GM18517 (cell line): ENCODE measurements at regions not wholly inside any gene's neighbourhood (a gene's known extent, or its start where the extent isn't known, plus 50 kb on each side); places are given as distances from the start of the nearest gene placed in this dataset.
"Not testable (repeated sequence)": the region's sequence is repeated elsewhere in the genome, so short reads cannot be mapped to it uniquely, and the experiment has no call there.

Experiments used
- ATAC-seq: cut with Tn5 transposase; IDR thresholded peaks from one replicate; pipeline ENCODE4 v1.9.1; 2021; ENCODE audit warnings: mild to moderate bottlenecking, moderate library complexity; ENCODE audit not compliant: unreplicated experiment

DNA sequence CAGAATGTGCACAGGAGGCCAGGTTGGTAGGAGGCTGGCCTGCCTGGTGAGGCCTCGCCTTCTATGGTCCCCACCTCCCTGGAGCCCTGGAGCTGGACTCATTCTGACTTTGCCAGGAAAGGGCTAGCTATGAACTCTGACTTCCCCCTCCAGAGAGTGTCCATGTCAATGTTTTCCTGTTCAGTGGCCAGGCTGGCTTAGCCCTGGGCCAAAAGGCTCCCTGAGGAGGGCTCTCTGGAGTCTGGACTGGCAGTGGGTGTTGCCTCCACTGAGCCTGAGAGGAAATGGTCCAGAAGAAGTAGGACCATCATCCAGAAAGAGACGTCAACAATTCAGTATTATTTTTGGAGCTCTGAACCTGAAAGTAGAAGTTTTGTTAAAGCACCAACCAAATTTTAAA lies 178.7 kb downstream of the CHIC2 start:
- ATAC-seq = no peak

DNA sequence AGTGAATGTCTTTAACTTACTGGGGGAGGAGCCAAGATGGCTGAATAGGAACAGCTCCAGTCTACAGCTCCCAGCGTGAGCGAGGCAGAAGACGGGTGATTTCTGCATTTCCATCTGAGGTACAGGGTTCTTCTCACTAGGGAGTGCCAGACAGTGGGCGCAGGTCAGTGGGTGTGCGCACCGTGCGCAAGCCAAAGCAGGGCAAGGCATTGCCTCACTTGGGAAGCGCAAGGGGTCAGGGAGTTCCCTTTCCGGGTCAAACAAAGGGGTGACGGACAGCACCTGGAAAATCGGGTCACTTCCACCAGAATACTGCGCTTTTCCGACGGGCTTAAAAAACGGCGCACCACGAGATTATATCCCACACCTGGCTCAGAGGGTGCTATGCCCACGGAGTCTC lies 187.3 kb downstream of the CHIC2 start:
- ATAC-seq = not testable (repeated sequence)

DNA sequence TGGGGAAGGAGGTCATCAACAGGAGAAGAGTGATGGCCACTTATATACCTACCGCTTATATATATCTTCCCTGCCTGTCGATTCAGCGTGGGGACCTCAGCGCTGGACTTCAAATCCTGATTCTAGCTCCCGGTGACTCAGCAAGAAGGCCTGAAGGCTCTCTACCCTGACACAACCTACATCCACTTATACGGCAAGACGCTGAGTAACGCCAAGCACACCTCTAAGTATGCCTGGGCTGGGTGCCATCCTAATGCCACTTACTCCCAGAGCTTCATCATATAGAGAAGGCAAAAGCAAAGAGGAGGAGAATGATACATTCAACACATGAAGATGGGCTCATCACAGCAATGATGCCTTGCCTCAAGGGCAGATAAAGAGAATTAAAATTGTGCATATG lies 198.3 kb downstream of the CHIC2 start:
- ATAC-seq = no peak

DNA sequence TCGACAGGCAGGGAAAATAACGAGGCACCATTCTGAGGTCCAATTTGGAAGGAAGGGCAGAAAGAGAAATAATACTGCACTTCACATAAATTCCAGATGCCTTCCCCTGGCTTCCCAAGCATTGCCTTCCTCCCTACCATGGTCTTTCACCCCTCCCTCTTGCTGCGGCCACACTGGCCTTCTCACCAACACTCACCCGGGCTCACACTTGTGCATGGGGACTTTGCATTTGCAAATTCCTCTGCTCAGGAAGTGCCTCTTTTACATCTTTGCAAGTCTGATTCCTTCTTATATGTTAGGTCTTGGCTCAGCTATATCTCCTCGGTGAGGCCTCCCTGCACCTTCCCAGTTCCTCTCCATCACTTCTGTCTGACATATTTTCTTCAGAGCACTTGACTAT lies 199.4 kb downstream of the CHIC2 start:
- no peak for ATAC-seq

DNA sequence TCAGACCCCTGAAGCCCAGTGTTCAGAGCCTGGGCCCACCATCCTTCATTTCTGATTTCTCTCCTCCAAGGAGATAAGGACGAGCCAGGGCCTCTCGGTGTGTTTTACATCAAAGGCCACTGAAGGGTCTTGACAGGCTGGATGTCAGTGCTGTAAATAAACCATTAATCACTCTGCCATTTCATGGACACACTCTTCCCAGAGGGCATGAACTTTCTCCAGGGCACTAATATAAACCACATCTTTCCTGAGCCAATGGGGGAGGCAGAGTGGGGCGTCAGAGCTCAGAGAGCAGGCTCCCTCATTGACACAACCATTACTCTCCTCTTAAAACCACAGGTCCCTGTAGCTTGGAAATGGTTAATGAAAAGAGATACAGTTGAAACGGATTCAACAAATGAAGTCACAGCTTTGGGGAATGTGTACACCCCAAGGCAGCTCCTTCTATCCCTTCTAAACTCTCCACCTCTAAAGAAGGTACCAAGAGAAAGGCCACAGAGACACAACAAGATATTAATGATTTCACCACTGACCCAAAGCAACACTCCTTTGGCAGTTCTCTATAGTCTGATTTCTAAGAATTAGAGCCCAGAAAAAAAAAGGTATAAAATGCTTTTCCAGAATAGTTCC lies 200.6 kb downstream of the CHIC2 start:
- ATAC-seq = no peak

DNA sequence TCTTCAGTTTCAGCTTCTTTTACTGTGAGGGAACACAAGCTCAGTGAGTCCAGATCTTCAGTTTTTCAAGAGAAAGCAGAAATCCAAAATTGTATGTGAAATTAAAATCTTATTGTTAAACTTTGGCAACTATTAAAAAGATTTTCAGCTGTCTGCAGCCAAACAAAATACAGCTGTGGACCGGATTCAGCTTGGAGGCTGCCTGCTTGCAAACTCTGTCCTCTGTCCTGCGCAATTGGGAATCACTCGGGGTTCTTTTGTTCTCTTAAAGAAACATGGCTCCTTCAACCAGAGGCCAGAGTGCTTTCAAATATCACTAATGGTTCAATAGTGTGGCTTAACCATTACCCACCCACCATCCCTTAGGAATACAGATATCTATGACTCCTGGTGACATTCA lies 201.2 kb downstream of the CHIC2 start:
- no peak for ATAC-seq

DNA sequence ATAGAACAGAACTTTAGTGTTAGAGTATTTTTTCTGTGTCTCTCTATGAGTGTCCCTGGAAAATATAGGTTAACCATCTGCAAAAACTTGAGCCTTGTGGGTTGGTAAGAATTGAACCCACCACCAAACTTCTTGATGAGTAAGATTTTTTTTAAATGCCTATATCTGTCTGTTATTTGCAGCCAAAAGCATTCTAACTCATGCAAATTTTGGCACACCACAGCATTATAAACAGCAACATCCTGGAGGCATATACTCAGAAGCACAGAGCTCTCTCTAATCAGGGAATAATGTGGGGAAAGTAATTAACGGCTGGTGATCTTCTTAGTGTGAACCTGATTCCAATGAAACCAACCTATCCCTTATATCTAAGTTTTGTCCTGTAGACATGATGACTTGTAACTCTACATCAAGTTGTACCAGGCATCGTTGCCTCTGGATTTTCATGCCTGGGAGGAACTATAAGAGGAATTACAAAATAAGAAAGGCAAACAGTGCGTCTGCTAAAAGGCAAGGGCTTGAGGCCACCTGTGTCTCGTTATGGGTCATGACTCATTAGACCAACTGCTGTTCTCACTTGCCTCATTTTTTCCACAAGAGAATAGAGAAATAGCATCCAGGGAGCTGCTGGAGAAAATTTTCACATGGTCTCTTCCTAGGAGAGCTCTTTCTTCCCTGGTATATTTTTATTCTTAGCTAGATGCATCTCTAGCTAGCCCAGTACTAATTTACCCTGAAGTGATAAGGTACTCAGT lies 202.4 kb downstream of the CHIC2 start:
- no peak for ATAC-seq

DNA sequence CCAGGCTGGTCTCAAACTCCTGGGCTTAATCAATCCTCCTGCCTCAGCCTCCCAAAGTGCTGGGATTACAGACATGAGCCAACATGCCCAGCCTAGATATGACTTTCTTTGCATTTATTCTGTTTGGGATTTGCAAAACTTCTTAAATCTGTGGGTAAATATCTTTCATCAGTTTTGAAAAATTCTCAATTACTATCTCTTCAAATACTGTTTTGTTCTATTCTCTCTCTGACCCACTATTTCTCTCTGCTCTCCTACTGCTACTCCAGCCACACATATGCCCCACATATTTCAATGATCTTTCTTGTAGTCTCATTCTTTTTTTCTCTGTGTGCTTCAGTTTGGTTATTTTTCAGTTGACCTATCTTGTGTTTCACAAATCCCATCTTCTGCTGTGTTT lies 205.1 kb downstream of the CHIC2 start:
- no peak for ATAC-seq

DNA sequence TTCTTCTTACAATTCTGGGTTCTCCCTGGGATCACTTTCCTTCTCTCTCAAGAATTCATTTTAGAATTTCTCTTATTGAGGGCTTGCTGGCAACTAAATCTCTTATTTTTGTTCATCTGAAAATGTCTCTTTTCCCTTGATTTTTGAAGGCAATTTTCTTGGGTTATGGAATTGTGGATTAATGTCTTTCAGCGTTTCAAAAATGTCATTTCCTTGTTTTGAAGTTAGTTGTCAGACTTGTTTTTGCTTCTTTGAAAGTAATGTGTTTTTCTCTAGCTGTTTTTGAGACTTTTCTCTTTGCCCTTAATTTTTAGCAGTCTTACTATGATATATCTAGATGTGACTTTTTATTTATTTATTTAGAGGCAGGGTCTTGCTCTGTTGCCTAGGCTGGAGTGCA lies 205.7 kb downstream of the CHIC2 start:
- ATAC-seq = no peak

DNA sequence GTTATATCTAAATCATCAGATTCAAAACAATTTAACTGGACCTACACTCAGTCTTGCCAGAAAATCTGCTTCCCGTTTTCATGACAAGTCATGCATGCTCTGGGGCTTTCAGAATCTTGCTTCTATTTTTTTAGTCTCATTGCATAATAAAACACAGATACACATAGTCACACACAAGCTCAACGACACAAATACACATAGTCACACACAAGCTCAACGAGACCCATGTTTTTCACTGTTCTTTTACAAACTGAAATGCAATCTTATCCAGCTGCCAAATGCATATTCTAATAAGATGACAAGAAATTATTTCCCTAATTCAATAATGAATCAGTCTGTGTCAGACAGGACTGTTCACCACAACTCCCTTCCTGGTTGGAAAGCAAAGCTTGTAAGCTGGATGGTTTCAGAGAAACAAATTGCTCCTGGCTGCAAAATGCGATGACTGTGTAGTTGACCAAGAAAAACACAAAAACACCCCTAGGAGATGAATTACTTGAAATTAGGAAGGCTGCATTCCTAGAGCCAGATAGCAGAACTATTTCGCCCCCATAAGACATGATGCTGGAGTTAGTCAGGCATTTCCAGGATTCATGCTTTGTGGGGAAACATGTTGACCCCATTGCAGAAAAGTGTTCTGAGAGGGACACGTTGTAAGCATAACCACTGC lies 208.7 kb downstream of the CHIC2 start:
- no peak for ATAC-seq

DNA sequence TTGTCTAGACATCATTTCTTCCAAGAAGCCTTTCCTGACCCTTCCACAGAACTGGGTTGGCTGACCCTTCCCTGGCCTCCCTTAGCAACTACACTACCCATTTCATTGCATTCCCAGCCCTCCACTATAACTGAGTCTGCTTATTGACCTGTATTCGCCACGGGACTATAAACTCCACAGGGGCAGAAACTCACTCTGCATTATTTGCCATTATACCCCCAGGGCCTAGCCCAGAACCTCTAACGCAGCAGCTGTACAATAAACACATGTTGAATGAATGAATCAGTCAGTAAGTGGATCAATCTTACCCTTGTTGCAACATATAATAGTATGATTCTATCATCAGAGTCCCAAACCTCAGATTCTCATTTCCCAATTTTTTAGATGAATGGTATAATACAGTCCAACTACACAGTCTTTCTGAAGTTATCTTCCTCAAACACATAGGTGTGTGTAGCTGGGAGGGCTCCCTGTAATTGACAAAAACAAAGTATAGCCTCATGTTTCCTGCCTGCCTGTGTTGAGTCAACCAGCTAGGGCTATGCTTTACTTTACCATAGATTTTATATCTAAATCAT lies 209.3 kb downstream of the CHIC2 start:
- no peak for ATAC-seq

DNA sequence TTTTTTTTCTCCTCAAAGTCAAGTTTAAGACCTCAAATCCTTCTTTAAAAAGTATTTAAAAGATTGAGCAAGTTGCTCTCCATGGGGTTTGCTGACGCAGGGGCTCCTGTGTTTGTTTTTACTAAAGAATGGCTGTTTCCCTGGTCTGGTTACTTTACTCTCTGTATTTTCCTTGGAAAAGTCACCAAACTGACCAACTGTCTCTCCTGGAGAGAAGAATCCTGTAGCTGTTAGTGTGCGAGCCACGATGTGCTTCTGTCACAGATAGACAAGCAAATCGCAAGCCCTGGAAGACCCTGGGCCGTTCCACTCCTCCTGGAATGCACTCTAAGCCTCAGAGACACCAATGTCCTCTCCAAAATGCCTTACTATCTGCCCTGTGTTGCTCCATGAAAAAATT lies 212.1 kb downstream of the CHIC2 start:
- ATAC-seq = no peak

DNA sequence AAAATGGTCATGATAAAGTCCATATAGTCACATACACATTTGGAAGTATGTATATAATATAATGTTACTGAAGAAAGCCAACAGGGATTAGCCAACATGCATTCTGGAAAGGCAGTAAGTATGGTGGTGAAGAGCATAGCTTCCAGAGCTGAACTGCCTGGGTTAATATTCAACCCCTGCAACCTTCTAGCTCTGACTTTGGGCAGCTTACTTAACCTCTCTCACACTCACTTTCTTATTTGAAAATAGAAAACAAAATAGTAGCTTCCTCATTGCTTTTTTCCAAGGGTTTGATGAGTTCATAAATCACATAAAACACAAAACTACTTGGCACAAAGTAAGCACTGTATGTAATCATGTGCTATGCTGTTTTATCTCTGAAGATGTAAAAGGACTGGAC lies 216.4 kb downstream of the CHIC2 start:
- ATAC-seq = no peak

DNA sequence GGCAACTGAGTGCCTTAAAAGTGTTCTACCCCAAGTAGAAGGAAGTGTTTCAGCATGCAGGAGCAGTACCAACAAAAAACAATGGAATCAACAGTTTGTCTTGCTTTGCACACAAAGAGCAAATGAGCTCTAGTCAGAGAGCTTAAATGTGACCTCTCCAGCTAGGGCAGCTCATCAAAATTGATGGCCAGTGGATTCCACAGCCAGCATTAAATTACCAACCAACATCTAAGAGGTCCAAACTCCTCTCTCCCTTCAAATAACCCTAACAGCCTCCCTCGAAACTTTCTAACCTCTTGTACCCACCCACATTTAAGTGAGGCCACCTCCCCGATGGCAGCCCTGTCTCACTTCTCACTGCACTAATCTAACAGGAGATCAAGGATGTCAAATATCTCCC lies 219.9 kb downstream of the CHIC2 start:
- no peak for ATAC-seq

DNA sequence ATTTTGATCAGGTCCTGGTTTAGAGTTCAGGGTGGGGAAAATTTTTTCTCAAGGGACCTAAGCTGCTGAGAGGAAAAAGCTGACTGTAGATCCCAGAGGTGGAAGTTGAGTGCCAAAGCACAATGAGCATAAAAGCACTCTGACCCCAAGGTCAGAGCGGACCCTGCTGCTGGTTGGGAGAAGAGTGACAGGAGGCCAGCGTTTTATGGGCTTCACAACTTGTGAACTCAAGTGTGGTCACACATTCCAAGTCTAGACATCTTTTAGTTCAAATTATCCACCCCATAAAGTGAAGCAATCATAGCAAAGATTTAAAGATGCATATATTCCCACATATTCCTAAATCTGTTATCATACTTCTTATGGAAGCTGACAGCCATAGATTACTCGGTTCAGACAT lies 220.3 kb downstream of the CHIC2 start:
- no peak for ATAC-seq

DNA sequence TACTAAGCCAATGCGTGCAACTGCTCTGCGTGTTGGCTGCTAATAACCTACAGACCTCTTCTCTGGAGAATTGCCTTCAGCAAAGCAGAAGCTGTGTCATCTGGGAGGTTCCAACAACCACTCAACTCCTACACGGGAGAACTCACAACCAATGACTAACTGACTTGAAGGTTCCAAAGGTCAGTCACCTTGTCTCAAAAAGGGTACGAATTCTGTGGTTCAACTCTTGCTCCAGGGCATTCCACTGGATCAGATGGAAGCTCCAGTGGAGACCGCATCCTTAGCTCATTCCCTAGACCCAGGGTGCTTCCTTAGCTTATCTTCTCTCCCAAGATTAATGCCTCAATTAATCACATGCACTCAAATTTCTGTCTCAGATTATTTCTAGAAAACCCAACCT lies 222.7 kb downstream of the CHIC2 start:
- no peak for ATAC-seq

DNA sequence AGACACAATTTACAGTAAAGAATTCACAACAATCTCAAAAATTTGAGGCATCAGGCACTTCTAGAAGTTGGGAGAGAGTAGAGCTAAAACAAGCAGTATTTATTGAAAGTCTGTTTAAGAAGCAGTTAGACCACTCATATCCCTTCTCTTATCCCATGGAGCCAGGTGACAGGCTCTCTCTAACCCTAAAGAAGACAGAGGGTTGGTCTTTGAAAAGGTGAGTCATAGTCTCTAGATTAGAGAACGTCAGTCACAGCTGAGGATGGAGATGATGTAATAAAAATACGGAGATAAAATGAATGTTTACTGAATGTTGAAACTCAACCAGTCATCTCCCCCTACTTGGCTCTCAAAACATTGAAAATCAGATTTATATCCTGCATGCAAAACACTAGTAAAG lies 223.8 kb downstream of the CHIC2 start:
- no peak for ATAC-seq

DNA sequence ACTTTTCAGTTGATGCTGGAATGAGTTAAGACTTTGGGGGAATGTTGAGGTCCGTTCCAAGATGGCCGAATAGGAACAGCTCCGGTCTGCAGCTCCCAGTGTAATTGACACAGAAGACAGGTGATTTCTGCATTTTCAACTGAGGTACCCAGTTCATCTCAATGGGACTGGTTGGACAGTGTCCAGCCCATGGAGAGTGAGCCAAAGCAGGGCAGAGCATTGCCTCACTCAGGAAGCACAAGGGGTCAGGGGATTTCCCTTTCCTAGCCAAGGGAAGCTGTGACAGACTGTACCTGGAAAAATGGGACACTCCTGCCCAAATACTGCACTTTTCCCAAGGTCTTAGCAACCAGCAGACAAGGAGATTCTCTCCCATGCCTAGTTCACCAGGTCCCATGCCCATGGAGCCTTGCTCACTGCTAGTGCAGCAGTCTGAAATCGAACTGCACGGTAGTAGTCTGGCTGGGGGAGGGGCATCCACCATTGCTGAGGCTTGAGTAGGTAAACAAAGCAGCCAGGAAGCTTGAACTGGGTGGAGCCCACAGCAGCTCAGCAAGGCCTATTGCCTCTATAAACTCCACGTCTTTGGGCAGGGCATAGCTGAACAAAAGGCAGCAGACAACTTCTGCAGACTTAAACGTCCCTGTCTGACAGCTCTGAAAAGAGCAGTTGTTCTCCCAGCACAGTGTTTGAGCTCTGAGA lies 231.0 kb downstream of the CHIC2 start:
- ATAC-seq = not testable (repeated sequence)

DNA sequence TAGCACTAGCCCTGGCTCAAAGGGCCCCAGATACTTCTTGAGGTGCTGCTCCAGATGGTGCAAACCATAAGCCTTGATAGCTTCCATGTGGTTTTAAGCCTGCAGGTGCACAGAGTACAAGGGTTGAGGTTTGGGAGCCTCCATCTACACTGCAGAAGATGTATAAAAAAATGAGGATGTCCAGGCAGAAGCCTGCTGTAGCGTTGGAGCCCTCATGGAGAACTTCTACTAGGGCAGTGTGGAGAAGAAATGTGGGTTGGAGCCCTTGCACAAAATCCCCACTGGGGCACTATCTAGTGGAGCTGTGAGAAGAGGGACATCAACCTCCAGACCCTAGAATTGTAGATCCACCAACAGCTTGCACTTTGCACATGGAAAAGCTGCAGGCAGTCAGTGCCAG lies 231.9 kb downstream of the CHIC2 start:
- ATAC-seq = no peak

DNA sequence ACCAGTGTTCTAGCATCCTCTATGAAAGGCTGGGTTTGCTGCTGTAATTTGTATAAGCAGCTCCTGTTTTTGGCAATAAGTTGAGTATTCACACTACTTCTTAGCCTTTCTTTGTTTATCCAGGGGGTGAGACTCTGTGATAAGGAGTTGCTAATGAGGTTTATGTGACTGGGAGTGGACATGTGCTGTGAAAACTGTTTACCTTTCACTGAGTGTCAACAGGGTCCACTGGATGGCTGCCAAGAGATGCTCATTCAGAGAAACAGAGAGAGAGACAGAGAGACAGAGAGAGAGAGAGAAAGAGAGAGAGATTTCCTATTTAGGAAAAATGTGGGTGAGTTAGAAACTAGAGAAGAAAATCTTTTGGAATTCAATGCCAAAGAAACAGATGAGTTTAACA lies 233.9 kb downstream of the CHIC2 start:
- ATAC-seq = no peak

DNA sequence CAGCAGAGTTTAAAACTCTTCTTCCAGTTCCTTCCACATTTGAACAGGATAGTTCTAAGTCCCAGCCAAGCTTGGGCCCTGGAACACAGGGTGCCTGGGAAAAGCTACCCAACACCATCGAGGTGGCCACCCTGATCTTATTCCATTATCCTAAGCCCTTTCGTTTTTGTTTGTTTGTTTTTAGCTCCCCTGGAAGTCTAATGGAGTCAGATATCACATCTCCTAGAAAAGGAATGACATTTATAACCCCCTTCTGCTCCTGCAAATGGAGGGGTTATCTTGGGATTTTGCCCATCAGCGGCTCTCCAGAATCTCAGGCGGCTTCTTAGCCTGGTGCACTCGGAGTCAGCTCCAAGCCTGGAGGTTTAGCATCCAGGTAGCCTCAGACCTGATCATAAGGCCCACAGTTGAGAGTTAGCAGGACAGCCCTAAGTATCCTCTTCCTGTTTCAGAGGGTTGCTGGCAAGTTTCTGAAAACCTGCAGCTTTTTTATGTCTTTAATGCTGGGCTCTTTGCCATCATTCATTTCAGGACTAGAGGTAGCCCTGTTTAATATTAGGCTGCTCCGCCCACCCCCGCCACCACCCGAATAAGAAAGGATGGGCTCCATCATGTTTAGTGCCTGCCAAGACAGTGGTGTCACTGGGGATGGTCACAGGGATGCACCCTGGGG lies 230.0 kb upstream of the LNX1 start:
- no peak for ATAC-seq
